Thyroid gland (tissue), 4 donors: ENCODE measurements at regions not wholly inside any gene's neighbourhood (a gene's known extent, or its start where the extent isn't known, plus 50 kb on each side); places are given as distances from the start of the nearest gene placed in this dataset.

Experiments used
- POLR2A ChIP-seq, 2 donors: fragments of 450-650 bp; IDR thresholded peaks; one replicate each; pipeline ENCODE4 v1.6.1; 2017; ENCODE audit warnings: antibody characterized with exemption in 2 of 2, mild to moderate bottlenecking in 2 of 2, moderate library complexity in 1 of 2
- TF ChIP-seq, protein P1 (sequence below), 6 experiments: fragments of 200-600 bp in 3 of 6; fragments of 450-650 bp in 3 of 6; sonication (generic) in 3 of 6; IDR thresholded peaks; one replicate each; pipeline ENCODE4 v1.5.1; 2016 to 2019; ENCODE audit warnings: antibody characterized with exemption in 6 of 6, mild to moderate bottlenecking in 2 of 6, inconsistent platforms in 1 of 6, moderate library complexity in 1 of 6

DNA sequence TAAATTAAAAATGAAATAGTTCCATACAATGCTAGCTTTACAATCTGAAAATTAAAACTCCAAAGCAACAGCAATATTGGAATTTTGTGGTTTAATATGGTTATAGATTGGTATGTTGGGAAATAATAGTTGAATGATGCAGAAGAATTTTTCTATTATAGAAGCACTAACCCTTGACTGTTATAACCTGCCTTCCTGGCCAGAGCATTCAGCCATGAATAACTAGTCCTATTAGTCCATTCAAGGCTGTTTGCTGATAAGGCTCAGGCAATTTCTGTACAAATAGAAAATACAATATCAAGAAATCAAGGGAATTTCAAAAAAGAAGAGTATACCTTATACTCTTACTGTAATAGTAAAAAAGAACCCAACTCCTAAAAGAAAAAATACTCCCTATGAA lies 101.6 kb upstream of the SP4 start:
- TF ChIP-seq, protein P1, sequence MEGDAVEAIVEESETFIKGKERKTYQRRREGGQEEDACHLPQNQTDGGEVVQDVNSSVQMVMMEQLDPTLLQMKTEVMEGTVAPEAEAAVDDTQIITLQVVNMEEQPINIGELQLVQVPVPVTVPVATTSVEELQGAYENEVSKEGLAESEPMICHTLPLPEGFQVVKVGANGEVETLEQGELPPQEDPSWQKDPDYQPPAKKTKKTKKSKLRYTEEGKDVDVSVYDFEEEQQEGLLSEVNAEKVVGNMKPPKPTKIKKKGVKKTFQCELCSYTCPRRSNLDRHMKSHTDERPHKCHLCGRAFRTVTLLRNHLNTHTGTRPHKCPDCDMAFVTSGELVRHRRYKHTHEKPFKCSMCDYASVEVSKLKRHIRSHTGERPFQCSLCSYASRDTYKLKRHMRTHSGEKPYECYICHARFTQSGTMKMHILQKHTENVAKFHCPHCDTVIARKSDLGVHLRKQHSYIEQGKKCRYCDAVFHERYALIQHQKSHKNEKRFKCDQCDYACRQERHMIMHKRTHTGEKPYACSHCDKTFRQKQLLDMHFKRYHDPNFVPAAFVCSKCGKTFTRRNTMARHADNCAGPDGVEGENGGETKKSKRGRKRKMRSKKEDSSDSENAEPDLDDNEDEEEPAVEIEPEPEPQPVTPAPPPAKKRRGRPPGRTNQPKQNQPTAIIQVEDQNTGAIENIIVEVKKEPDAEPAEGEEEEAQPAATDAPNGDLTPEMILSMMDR (IDR thresholded peaks at IDR 0.05) = no peak
- no peak for TF ChIP-seq POLR2A (IDR thresholded peaks at IDR 0.05)
